HepG2 (cell line): ENCODE measurements at regions not wholly inside any gene's neighbourhood (a gene's known extent, or its start where the extent isn't known, plus 50 kb on each side); places are given as distances from the start of the nearest gene placed in this dataset.

Source experiments
- ATAC-seq: fragments of 200-7000 bp; cut with Tn5 transposase; 3 replicates; pipeline ENCODE4 v1.9.1; 2020; ENCODE audit warnings: mild to moderate bottlenecking, moderate library complexity
- BruUV-seq: library from RNA; stranded (reverse); fragments of 400-500 nt; replicated peaks from 2 replicates; lab custom pipeline; 2021; lab: Mats Ljungman, UMichigan
- CTCF ChIA-PET: fragments of 300-600 bp; formaldehyde crosslinking; extraction: SDS; loops from one replicate; lab custom pipeline; 2021; ENCODE audit warnings: low total read pairs, inconsistent platforms, low intra/inter-chr PET ratio; lab: Yijun Ruan, JAX
- POLR2A ChIA-PET: fragments of 350-600 bp; sonication (Branson Sonifier 250); formaldehyde crosslinking; loops from one replicate; lab custom pipeline; 2020; ENCODE audit warnings: antibody characterized with exemption, inconsistent platforms; lab: Yijun Ruan, JAX
- DNase-seq: peaks from one replicate; pipeline ENCODE4 v3.0.0-alpha.2; 2015; ENCODE audit warnings: low spot score
- FAIRE-seq: peaks from 3 replicates; lab custom pipeline; 2011; peaks lifted over from hg19 to GRCh38; lab: Jason Lieb, UNC
- H2AFZ ChIP-seq: one replicate; pipeline ENCODE4 v1.6.1; 2011; ENCODE audit warnings: low read length, inconsistent platforms
- H3K27ac ChIP-seq: fragments of 300-600 bp; 3 replicates; pipeline ENCODE4 v1.8.0; 2011; ENCODE audit warnings: mixed run types, mild to moderate bottlenecking, mixed read lengths, low read length, inconsistent platforms; ENCODE audit not compliant: insufficient read depth; ENCODE audit errors: extremely low read length
- H3K27me3 ChIP-seq, 2 experiments: fragments of 200-600 bp in 1 of 2; 2 replicates in 1 of 2; 3 replicates in 1 of 2; pipeline versions ENCODE4 v1.6.0 to v1.8.0; 2011; ENCODE audit warnings: low read length in 2 of 2, mild to moderate bottlenecking in 2 of 2, moderate library complexity in 2 of 2, inconsistent platforms in 1 of 2; ENCODE audit not compliant: insufficient read depth in 2 of 2, control insufficient read depth in 1 of 2
- H3K36me3 ChIP-seq, 2 experiments: fragments of 200-600 bp in 1 of 2; replicated peaks in 1 of 2; 2 replicates in 1 of 2; 3 replicates in 1 of 2; pipeline versions ENCODE4 v1.5.1 to v1.8.0; 2011; ENCODE audit warnings: low read length in 2 of 2, inconsistent platforms in 1 of 2; ENCODE audit not compliant: insufficient read depth in 2 of 2, control insufficient read depth in 1 of 2
- H3K4me1 ChIP-seq: 2 replicates; pipeline ENCODE4 v1.5.1; 2012; ENCODE audit warnings: low read length, inconsistent platforms; ENCODE audit not compliant: insufficient read depth
- H3K4me2 ChIP-seq: 2 replicates; pipeline ENCODE4 v1.6.0; 2011; ENCODE audit warnings: low read depth, low read length, inconsistent platforms
- H3K4me3 ChIP-seq, 3 experiments: fragments of 200-600 bp in 1 of 3; sonication (generic), shearing (Covaris generic) in 1 of 3; replicated peaks in 1 of 3; 2 replicates each; pipeline ENCODE4 v1.5.1; 2011 to 2016; ENCODE audit warnings: low read length in 3 of 3, inconsistent platforms in 2 of 3, low read depth in 2 of 3, mild to moderate bottlenecking in 2 of 3, control low read depth in 1 of 3, mixed read lengths in 1 of 3; ENCODE audit not compliant: insufficient read depth in 1 of 3
- H3K79me2 ChIP-seq: one replicate; pipeline ENCODE4 v1.6.1; 2011; ENCODE audit warnings: low read length, inconsistent platforms; ENCODE audit not compliant: insufficient read depth
- H3K9ac ChIP-seq: 2 replicates; pipeline ENCODE4 v1.6.0; 2011; ENCODE audit warnings: mild to moderate bottlenecking, low read depth, low read length, inconsistent platforms; ENCODE audit not compliant: insufficient read depth
- H3K9me3 ChIP-seq: 2 replicates; pipeline ENCODE4 v1.5.1; 2012; ENCODE audit warnings: mild to moderate bottlenecking, low read length
- H4K20me1 ChIP-seq: 2 replicates; pipeline ENCODE4 v1.6.0; 2011; ENCODE audit warnings: inconsistent platforms, mild to moderate bottlenecking, low read length, moderate library complexity; ENCODE audit not compliant: insufficient read depth
- CEBPB ChIP-seq: IDR thresholded peaks from 2 replicates; pipeline ENCODE4 v1.6.1; 2011; ENCODE audit warnings: low read depth, low read length, improper control_type of control experiment, borderline replicate concordance
- FOXO1 ChIP-seq: sonication (generic); formaldehyde crosslinking; IDR thresholded peaks from 2 replicates; pipeline ENCODE4 v1.4.0; 2020; ENCODE audit warnings: missing genetic modification reagents
- HNF1B ChIP-seq: sonication (generic); formaldehyde crosslinking; IDR thresholded peaks from 2 replicates; pipeline ENCODE4 v1.5.1; 2020; ENCODE audit warnings: mild to moderate bottlenecking, moderate library complexity, missing genetic modification reagents
- NFYB ChIP-seq: sonication (generic); formaldehyde crosslinking; IDR thresholded peaks from 2 replicates; pipeline ENCODE4 v1.4.0; 2020; ENCODE audit warnings: missing genetic modification reagents
- ONECUT2 ChIP-seq: sonication (generic); formaldehyde crosslinking; IDR thresholded peaks from 2 replicates; pipeline ENCODE4 v1.4.0; 2020; ENCODE audit warnings: missing genetic modification reagents
- PAX8 ChIP-seq: sonication (generic); formaldehyde crosslinking; IDR thresholded peaks from 2 replicates; pipeline ENCODE4 v1.8.0; 2022; ENCODE audit warnings: mild to moderate bottlenecking, missing genetic modification reagents, borderline replicate concordance
- ZNF260 ChIP-seq: sonication (generic); formaldehyde crosslinking; IDR thresholded peaks from 2 replicates; pipeline ENCODE4 v1.4.0; 2020; ENCODE audit warnings: missing genetic modification reagents, low read depth, mild to moderate bottlenecking, borderline replicate concordance
- ZNF451 ChIP-seq: sonication (generic); formaldehyde crosslinking; IDR thresholded peaks from 2 replicates; pipeline ENCODE4 v1.5.0; 2020; ENCODE audit warnings: mild to moderate bottlenecking, missing genetic modification reagents
- ZNF629 ChIP-seq: sonication (generic); formaldehyde crosslinking; conservative IDR thresholded peaks from 2 replicates; pipeline ENCODE4 v1.5.0; 2020; ENCODE audit warnings: missing genetic modification reagents
- WGBS: methylation state at CpG from one replicate; pipeline ENCODE4 v1.1.6; 2017; ENCODE audit warnings: low lambda C conversion rate; 5-methylcytosine and 5-hydroxymethylcytosine counted together
- in situ Hi-C: cut with HindIII; loops from 2 replicates; pipeline ENCODE4 v1.10.0; 2017; ENCODE audit warnings: low pct_unique_long_range_greater_than_20kb; ENCODE audit not compliant: extremely low pct_ligation_motif_present
- intact Hi-C: fragments of 100-400 bp; cut with micrococcal nuclease; formaldehyde crosslinking; loops from one replicate; pipeline ENCODE4 v1.10.0; 2022; ENCODE audit not compliant: unreplicated experiment

DNA sequence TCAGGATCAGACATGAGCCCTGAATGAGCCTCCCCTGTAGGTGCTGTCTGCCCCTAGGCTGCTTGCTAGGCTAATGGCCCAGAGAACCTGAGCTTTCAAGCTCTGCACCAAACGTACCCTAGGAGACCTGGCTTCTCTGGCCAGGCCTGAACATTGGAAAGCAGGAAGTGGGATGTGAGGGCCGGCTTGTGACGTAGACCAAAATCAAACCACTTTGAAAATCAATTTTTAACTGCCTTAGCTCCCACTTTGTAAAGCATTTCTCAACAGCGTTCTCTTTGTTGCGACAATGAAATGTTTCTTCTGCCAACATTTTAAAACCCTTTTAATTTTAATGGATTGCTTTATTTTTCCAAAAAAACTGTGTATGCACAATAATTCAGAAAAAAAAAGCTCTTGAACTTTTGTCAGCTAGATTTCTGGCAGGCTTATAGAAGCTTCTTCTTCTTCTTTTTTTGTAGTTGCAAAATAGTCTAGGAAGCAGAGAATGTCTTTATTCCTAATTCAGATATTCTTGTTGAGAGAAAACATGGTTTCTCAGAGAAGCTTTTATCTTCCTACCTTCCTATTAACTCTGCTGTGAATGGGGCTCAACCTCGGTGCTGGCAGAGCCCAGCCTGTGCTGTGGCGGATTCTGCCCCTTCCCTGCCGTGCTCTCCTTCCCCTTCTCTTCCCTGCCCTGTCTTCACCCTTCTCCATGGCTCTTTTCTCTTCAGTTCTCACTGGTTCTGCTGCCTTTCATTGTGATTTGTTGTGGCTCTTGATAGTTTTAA lies 145.2 kb upstream of the SFRP2 start (continued):
- no peak for TF ChIP-seq FOXO1 (CRISPR knock-in tag)
- no peak for TF ChIP-seq ZNF451 (CRISPR knock-in tag)

GRCh38 chr4:153931804-153932203 lies 142.9 kb upstream of the SFRP2 start:
- no peak for DNase-seq
- no peak overlapping the region for H3K4me3 ChIP-seq
- CTCF ChIA-PET = no interaction called here
- H3K4me1 ChIP-seq = no peaks in the 10 kb centered on the region
- H3K27me3 ChIP-seq = peaks cover 0 to 11% of the 10 kb centered on the region in 2 experiments; a peak in 4 of 5 replicates
- no peak overlapping the region for H3K4me2 ChIP-seq
- no peaks in the 10 kb centered on the region for H3K9me3 ChIP-seq
- in situ Hi-C loops = no loop called here
- TF ChIP-seq ZNF629 (no peak), PAX8 (CRISPR knock-in tag) (no peak), ONECUT2 (CRISPR knock-in tag) (no peak), ZNF260 (CRISPR knock-in tag) (no peak), HNF1B (CRISPR knock-in tag) (no peak), CEBPB (0 out of 2 replicates have a peak, but pooled peaks have one; percentile 6), NFYB (CRISPR knock-in tag) (no peak)
- TF ChIP-seq, all 625 proteins: peak for 1
- FAIRE-seq (no peak), ATAC-seq (no peak)
- Histone ChIP-seq H4K20me1 (no peaks in the 10 kb centered on the region), H3K27ac (no peak overlapping the region), H3K9ac (no peak overlapping the region), H3K79me2 (no peaks in the 10 kb centered on the region), H2AFZ (no peak overlapping the region), H3K36me3 (no peaks in the 10 kb centered on the region)
- 6% methylated on average over 1 of the region's 1 CpG for WGBS
- POLR2A ChIA-PET = no interaction called here
- no TSS peak for BruUV-seq
- intact Hi-C loops = no loop called here
